HG02678 (cell line): ENCODE measurements at regions not wholly inside any gene's neighbourhood (a gene's known extent, or its start where the extent isn't known, plus 50 kb on each side); places are given as distances from the start of the nearest gene placed in this dataset.
"Not testable (repeated sequence)": the region's sequence is repeated elsewhere in the genome, so short reads cannot be mapped to it uniquely, and the experiment has no call there.

Source experiments
- ATAC-seq: cut with Tn5 transposase; IDR thresholded peaks from one replicate; pipeline ENCODE4 v1.9.1; 2021; ENCODE audit warnings: mild to moderate bottlenecking, moderate library complexity; ENCODE audit not compliant: unreplicated experiment

GRCh38 chr10:64528294-64529002, 1007.2 kb downstream of the REEP3 start:
- ATAC-seq: no peak

- ATAC-seq: no peak
These were observed 1007.8 kb downstream of the REEP3 start for GRCh38 chr10:64529003-64529350.

DNA sequence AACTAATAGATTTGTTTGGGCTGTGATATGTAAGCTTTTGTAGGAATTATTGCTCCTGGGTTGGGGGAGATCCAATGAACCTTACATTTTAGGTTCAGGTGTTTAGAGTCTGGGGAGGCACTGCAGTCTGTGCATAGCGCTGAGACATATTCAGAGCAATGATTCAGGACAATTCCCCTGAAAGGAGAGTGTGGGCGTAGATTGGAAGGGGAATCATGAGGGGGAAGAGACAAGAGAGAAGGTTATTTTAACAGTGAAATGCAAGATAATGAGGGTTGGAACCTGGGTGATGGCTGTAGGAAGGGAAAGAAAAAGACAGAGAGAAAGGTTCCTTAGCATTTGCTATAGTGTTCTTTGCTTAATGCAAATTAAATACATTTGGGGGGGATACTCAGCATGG, 1013.4 kb downstream of the REEP3 start:
- ATAC-seq: no peak

- ATAC-seq: no peak
These were observed 1014.1 kb downstream of the REEP3 start for GRCh38 chr10:64535131-64535867.

DNA sequence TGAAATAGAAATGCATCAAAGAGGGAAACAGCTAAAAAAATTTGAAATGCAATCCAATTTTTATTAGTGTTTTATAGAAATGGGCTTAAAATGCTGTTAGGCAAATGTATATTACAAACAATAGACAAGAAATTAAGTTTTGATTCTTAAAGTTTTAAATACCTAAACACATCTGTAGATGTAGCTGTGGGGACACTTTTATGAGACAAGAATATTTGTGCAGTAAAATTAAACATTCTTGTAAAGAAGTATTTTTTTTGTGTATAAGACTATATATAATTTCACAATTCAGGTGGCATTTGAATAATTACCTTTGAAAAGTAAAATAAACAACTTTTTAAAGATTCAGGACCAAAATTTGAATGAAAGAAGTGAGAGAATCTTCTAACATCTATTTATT, 1015.9 kb downstream of the REEP3 start:
- ATAC-seq: no peak

DNA sequence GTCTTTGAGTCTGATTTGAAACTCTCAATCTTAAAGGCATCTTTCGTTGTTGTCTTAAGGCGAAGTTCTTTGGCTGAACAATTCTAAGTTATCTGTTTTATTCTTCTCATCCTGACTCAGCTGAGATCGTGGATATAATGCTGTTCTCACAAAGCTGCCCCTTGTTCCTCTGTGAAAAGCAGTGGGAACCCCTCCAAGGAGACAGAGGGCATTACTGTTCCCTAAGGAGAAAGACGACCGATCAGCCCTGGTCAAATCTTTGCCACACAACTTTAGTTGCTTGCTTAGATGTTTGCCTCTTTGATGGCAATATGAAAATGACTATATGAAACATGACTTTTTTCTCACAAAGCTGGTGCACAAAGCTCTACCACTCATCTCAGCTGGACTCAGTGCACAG, 1016.7 kb downstream of the REEP3 start:
- ATAC-seq: no peak

- ATAC-seq: no peak
These were observed 1024.9 kb downstream of the REEP3 start for GRCh38 chr10:64546073-64546472.

DNA sequence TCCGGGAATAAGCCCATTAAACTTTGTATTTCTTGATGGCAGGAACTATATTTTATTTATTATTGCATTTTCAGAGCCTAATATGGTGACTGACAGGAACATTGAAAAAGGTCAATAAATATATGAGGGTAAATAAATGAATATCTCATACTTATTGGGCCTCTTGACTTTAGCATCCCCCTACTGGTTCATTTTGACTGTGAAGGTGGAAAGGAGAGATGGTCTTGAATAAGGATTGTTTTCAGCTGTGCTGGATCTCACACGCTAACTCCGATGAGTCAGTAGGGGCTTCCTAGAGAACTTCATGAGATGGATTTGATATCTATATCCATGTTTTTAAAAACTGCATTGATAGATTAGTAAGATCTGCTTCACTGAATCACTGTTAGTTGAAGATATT, 1026.0 kb downstream of the REEP3 start:
- ATAC-seq: no peak

- no peak for ATAC-seq
These were observed 1034.5 kb downstream of the REEP3 start for GRCh38 chr10:64555666-64556065.

- no peak for ATAC-seq
These were observed 1037.1 kb downstream of the REEP3 start for GRCh38 chr10:64558094-64558835.

DNA sequence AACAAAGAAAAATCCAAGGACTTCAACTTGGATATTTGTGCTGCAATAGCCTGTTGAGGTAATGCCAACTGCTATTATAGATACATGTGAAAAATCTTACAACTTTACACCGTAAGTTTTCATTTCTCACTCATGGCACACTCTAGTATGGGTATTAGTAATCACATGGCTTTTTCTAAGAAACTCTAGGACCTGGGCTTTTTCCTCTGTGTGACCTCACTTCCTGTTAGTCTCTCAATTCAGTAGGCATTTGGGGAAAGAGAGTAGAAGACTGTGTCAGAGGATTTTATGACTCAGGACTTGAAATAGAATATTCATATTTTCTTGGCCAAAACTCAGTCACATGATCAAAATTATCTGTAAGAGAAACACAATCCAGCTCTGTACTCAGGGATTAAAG, 1049.9 kb downstream of the REEP3 start:
- ATAC-seq: no peak

- no peak for ATAC-seq
These were observed 1052.6 kb downstream of the REEP3 start for GRCh38 chr10:64573623-64574325.

DNA sequence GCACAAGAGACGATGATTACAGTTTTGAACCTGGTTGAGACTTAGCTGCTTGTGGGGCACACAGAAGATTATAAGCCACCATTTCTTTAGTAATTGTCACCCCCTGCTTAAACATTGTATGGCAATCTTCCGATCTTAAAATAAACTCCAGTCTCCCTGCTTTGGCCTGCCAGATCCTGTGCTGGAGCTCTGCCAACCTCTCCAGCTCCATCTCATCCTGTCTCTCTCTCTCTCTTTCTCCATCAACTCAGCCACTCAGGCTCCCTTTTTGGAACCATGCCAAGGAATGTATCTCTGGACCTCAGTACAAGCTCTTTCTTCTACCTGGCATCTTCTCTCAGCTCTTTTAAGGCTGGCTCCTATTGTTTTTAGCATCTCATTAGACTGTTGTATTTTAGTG, 1053.2 kb downstream of the REEP3 start:
- ATAC-seq: no peak

GRCh38 chr10:64576497-64576896, 1055.3 kb downstream of the REEP3 start:
- no peak for ATAC-seq

GRCh38 chr10:64578757-64579156, 1057.6 kb downstream of the REEP3 start:
- ATAC-seq: not testable (repeated sequence)

GRCh38 chr10:64586934-64587503, 1065.8 kb downstream of the REEP3 start:
- ATAC-seq: no peak

DNA sequence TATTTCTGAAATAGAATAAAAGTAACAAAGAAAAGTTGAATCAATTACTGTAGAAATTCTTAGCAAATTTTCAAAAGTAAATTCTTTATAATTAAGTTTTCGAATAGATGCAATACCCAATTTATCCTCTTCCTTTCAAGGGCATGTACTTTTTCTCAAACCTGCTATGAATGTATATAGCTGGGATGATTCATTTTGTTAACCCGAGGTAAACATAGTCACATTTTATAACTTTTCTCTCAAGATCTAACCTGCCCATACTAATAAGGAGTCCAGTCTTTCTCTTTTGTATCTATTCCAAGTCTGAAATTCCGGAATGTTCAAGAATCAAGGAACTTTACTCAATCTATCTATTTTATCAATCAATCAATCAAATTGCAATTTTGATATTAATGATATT, 1072.9 kb downstream of the REEP3 start:
- ATAC-seq: no peak

DNA sequence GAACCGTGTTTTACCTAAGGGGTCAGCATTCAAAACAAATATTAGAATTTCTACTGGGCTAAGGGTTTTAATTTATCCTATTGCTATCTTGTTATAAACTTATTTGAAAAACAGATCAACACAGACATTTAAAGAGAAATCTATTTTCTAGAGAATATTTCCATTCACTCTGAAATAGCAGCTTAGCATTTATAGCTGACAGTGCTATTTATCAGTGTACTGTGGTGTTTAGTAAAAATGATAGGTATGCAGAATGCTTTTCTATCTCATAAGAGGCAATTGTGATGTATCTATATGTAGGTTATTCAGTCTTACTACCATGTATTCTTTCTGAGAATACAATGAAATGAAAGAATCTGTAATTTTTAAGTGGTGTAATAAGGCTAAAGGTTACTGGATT, 1077.4 kb downstream of the REEP3 start:
- ATAC-seq: no peak

GRCh38 chr10:64601298-64601697, 1080.1 kb downstream of the REEP3 start:
- ATAC-seq: no peak

DNA sequence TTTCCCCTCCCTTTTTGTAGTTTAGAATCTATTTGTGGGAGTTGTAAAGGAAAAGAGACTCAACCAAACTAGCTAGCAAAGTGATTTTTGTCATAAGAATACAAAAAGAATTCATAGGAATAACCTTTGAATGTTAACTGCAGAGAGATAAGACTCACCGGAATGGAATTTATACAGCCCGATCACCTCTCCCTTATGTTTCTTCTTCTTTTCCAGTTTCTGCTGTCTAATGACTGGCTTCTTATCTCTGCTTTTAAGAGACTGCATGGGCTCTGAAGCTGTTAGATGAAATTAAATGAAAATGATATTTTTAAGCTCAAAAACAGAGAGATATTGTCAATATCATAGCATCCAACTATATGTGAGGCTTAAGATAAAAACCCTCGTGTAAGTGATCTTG, 1095.9 kb downstream of the REEP3 start:
- ATAC-seq: no peak

GRCh38 chr10:64619102-64619501, 1097.9 kb downstream of the REEP3 start:
- no peak for ATAC-seq
